ENCODE measurements at regions not wholly inside any gene's neighbourhood (a gene's known extent, or its start where the extent isn't known, plus 50 kb on each side); places are given as distances from the start of the nearest gene placed in this dataset.

- H4K91ac ChIP-seq (replicated peaks; ENCODE audit: insufficient read length, low read length) = no peak overlapping the region
- no peaks in the 10 kb centered on the region for H3K9me3 ChIP-seq (ENCODE audit: insufficient read depth in 2 of 2, low read depth in 1 of 2, low read length in 1 of 2)
- H3K23me2 ChIP-seq (ENCODE audit: low read depth, low read length) = no peaks in the 10 kb centered on the region
- no peak overlapping the region for H3K4me2 ChIP-seq (ENCODE audit: insufficient read depth in 1 of 2, low read depth in 2 of 2, low read length in 2 of 2)
- no peak overlapping the region for H2BK12ac ChIP-seq (ENCODE audit: low read depth, low read length)
- WGBS, 2 experiments (ENCODE audit: extremely low coverage in 1 of 2, insufficient coverage in 1 of 2, insufficient read length in 1 of 2, insufficient replicate concordance in 2 of 2, low coverage in 1 of 2, low lambda C conversion rate in 2 of 2, missing lambda C conversion rate in 1 of 2) = 85% methylated on average over 3 of the region's 3 CpGs; no CpG with 5 or more reads in 1 of the 2 experiments
- H3K4ac ChIP-seq (replicated peaks; ENCODE audit: insufficient read length, low read depth, low read length) = no peak overlapping the region
- H3K27ac ChIP-seq (ENCODE audit: low read depth, low read length) = no peak overlapping the region
- no peak overlapping the region for H2BK5ac ChIP-seq (ENCODE audit: low read depth, low read length)
- H3K4me1 ChIP-seq (replicated peaks in 1 of 4; ENCODE audit: control insufficient read depth in 3 of 4, insufficient read depth in 4 of 4, low read length in 3 of 4) = peaks cover 0 to 3% (median 1%) of the 10 kb centered on the region in 4 experiments; a peak in 4 of 7 replicates
- no peak overlapping the region for H2AFZ ChIP-seq (ENCODE audit: low read length)
- no peak overlapping the region for H3K56ac ChIP-seq (replicated peaks; ENCODE audit: insufficient read length, low read depth, low read length)
- H4K8ac ChIP-seq (ENCODE audit: extremely low read depth, insufficient read depth, low read length) = no peak overlapping the region
- H2BK20ac ChIP-seq (ENCODE audit: low read length) = no peak overlapping the region
- H3K79me2 ChIP-seq (ENCODE audit: control insufficient read depth in 1 of 2, insufficient read depth in 2 of 2, low read length in 2 of 2) = peaks cover 0 to 14% of the 10 kb centered on the region in 2 experiments; a peak in 1 of 4 replicates
- no peak overlapping the region for H3K18ac ChIP-seq (ENCODE audit: extremely low read depth, low read length)
- no peak overlapping the region for H3K14ac ChIP-seq (ENCODE audit: insufficient read length)
- H3K79me1 ChIP-seq (ENCODE audit: low read depth, low read length) = peaks cover 5% of the 10 kb centered on the region; the same call in 1 of the 2 replicates
- ChIA-PET CTCF (ENCODE audit: partially characterized antibody) (interaction anchor here (1.2 to 1.6 kb wide), 2 partner anchors 8 to 77 kb away, joined by 3 to 4 read pairs; no protein-coding TSS in a partner anchor), POLR2A (ENCODE audit: partially characterized antibody) (interaction anchor here (1.5 to 2.0 kb wide), 2 partner anchors 9 to 66 kb away, joined by 7 to 8 read pairs; partner anchors contain the start of gene TNRC6B)
- no peak overlapping the region for H2BK15ac ChIP-seq (ENCODE audit: low read length)
- H3K23ac ChIP-seq (ENCODE audit: insufficient read length) = no peak overlapping the region
- H3K9ac ChIP-seq (replicated peaks in 1 of 4; ENCODE audit: extremely low read depth in 1 of 4, low read depth in 3 of 4, low read length in 3 of 4) = no peak overlapping the region
- no peak overlapping the region for H2BK120ac ChIP-seq (replicated peaks; ENCODE audit: low read depth, low read length)
- no peak overlapping the region for H4K5ac ChIP-seq (ENCODE audit: insufficient read length, low read depth, low read length)
- FAIRE-seq (no peak), DNase-seq (ENCODE audit: low read depth in 1 of 2, low spot score in 2 of 2) (no peak)
- peaks cover 5 to 7% of the 10 kb centered on the region in 2 experiments for H4K20me1 ChIP-seq (replicated peaks in 1 of 2; ENCODE audit: control insufficient read depth in 1 of 2, insufficient read depth in 2 of 2, low read length in 2 of 2)
- H3K27me3 ChIP-seq (replicated peaks in 1 of 4; ENCODE audit: control insufficient read depth in 3 of 4, extremely low read depth in 1 of 4, insufficient read depth in 3 of 4, low read length in 3 of 4) = no peaks in the 10 kb centered on the region; a peak in 1 of 7 replicates
- H3K36me3 ChIP-seq (ENCODE audit: control insufficient read depth in 2 of 4, insufficient read depth in 4 of 4, low read length in 3 of 4) = no peaks in the 10 kb centered on the region
- H3K4me3 ChIP-seq (ENCODE audit: extremely low read depth in 1 of 4, insufficient read depth in 2 of 4, low read depth in 3 of 4, low read length in 4 of 4) = no peak overlapping the region
- H2AK5ac ChIP-seq (ENCODE audit: low read depth, low read length) = no peak overlapping the region
- TF ChIP-seq BCL11A (IDR thresholded peaks at IDR 0.05; ENCODE audit: low read depth in 2 of 2, low read length in 2 of 2) (no peak), ATF3 (IDR thresholded peaks at IDR 0.05; ENCODE audit: insufficient read depth, low read depth, low read length) (no peak), SP1 (IDR thresholded peaks at IDR 0.05; ENCODE audit: low read depth, low read length) (no peak), RBBP5 (IDR thresholded peaks at IDR 0.05; ENCODE audit: borderline replicate concordance, low read depth, low read length) (no peak), MAFK (IDR thresholded peaks at IDR 0.05; ENCODE audit: low read depth, low read length) (no peak), SP4 (IDR thresholded peaks at IDR 0.05; ENCODE audit: low read length) (no peak)
Measured at GRCh38 chr22:40112595-40112994, 65.1 kb upstream of the TNRC6B start.
